Limb (tissue), 2 donors: ENCODE measurements at regions not wholly inside any gene's neighbourhood (a gene's known extent, or its start where the extent isn't known, plus 50 kb on each side); places are given as distances from the start of the nearest gene placed in this dataset.

Source experiments
- DNase-seq, 2 donors: peaks; one replicate each; pipeline ENCODE4 v3.0.0-alpha.2; 2016; ENCODE audit errors: extremely low spot score in 2 of 2

DNA sequence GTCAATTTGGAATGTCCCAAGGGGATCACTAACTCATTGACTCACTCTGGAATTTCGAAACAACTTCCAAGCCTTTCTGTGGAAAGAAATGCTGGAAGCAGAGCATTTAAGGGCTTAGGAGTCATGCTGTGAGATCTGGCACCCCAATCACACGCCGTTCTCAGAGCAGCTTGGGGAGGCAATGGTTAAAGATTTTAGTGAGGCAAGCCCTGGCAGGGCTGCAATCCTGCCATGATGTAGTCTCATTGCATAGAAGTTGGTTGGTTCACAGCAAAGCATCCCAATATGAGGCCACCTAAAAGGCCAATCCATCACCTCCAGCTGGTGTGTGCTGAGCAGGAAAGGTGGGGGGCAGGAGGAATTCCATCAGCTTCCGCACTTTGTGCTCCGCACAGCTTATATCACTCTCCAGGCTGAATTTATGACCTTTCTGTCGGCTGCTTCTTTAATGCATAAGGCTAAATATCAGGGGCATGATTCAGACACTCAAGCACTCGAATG is 1043.9 kb upstream of the POU3F3 start:
- DNase-seq, result no peak

DNA sequence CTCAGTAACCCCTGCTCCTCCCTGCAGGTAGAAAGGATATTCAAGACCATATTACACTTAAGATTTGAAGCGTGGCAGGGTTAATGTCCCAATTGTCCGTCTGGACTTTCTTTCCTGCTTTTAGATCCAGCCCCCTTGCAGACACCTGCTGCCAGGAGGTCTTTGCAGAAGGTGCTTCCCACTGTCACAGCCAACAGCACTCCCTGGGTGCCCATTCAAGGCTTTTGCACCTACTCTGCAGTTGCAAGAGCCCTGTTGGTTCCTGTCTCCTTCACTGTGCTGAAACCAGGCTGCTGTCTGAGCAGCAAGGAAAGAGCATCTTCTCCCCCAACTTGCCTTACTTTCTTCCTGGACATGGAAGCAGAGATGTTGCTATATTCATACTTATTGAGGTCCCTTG is 1043.0 kb upstream of the POU3F3 start:
- no peak for DNase-seq

DNA sequence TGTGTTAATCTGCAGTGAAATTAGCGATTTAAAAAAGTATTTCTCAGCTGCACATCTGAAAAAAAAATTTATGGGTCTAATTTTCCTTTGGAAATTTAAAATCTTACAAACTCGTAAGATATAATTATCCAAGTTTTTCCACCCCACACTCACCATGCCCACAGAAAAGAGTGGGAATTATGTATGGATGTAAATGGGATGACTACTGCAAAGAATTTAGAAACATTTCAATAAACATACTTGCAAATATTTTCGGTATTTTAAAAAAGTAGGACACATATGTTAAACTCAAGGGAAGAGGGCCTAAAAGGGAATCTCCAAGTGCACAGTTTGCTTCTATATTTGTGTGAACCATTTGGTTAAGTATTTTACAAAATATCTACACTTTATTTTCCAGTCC is 1039.9 kb upstream of the POU3F3 start:
- DNase-seq, result no peak

DNA sequence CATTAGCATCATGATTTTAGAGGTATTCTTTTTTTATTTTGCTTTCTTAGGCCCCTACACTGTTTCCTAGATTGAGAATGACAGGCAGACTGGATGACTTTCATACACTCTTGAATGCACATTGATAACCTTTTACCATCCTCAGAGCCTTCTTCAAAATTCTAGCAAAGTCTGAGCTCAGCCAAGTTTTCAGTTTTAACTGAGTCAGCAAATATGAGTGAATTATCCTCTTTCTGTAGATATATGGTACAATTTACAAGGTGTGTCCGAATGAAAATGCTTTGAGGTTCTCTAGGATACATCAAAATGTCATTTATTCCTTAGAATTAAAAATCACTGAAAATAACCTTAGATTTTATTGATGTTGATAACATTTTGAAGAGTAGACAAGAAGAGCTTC is 1038.2 kb upstream of the POU3F3 start:
- no peak for DNase-seq

DNA sequence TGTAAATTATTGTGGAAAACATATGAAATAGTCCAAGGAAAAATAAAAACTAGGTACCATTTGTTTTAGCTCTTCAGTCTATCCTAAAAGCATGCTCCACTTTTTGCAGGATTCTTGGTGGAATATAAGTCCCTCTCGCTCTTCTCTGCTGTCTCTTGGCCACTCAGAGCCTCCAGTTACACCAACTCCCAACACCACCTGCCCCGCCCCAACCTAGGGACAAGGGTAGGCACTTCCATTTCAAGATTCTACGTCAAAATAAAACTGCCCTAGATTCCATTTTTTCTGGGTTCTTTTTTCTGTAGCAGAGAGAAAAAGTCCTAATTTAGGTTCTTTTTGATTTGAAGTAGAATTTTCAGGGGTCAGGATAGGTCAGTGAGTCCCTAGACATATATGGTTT is 1036.2 kb upstream of the POU3F3 start:
- DNase-seq, result no peak

DNA sequence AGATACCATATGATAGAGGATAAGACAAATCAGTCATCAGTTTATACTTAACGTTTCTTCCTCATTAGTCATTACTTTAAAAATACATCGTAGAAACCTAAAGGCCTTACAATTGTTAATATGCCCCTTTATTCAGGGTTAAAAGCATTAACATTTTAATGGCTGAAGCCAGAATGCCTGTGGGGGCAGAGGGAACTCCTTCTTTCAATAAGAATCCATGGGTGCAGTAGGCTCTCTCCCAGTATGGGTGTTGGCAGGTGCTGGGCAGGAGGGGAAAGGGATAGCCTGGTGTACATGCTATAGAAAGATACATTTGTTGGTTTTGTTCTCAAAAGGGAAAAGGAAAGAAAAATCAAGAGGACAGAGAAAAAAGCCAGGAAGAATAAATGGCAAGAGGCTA is 1035.7 kb upstream of the POU3F3 start:
- no peak for DNase-seq

DNA sequence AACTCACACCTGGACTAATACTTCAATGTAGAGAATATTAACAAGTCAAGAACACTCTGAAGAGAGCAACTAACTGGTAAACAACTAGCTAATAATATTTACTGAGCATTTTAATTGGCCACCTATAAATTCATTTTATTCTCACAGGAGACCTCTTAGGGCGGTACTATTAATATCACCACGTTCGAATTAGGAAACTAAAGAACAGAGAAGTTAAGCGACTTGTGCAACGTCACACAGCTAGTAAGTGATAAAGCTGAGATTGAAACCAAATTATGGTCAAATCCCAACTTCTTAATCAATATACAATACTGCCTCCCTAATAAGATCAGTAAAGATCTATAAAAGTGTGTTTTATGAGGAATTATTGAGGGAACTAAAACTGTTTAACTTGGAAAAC is 1034.3 kb upstream of the POU3F3 start:
- DNase-seq, result no peak

DNA sequence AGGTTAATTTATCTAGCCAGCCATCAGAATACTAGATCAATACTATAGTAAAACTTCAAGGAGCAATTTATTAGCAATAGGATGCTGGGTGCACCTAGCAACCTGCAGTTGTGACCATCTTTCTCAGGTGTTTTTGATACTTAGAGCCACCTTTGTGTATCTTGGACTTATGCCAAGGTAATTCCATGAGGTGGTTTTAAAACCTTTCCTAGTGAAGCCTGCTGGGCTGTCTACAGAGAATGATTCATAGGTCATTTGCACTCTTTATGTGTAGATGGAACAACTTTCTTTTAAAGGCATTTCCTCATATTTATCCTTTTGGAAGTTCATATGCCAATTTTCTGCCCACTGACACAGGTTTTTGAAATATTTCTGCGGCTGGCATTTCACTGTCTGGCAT is 1030.1 kb upstream of the POU3F3 start:
- peak in 1 of 2 donors; percentile 7 for DNase-seq

DNA sequence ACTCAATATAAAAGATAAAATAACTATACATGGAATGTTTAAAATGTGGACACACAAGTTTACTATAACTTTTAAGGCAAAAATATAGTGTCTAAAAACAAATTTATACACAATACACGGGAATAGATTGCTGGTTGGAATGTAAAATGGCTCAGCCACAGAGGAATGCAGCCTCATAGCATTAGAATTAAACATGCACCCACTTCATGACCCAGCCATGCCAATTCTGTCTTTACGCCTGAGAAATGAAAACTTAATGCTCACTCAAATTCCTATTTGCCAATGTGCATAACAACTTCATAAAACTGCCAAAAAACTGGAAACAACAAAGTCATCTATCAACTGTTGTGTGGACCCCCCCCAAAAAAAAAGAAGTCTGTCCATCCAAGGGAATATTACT is 1006.6 kb upstream of the POU3F3 start:
- DNase-seq, result no peak

DNA sequence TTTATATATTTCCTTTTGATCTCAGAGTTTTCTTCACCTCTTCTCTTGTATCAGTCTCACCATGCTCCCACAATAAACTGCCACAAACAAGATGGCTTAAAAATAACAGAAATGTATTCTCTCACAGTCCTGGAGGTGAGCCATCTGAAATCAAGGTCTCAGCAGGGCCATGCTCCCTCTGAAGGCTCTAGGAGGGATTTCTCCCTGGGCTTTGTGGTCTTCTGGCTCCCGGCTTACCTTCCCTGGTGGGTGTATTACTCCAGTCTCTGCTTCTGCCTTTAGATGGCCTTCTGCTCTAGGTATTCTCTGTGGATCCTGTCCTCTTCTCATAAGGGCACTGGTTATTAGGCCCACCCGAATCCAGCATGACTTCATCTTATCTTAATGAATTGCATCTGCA is 994.7 kb upstream of the POU3F3 start:
- no peak for DNase-seq

DNA sequence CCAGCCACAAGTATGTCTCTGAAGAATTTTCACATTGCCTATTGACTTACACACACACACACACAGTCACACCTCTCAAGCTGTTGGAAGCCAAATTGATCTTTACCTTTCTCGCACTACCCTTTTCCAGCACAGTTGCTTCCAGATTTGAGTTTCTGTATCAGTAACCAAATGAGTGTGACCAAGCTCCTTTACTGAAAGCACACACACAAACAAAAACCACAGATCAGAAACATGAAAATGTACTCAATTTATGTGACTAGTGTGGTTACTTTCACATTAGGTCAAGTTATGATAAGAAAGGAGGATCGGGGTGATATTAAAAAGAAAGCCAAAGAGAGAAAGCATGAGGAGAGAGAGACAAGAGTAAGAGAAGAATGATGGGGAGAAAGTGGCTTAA is 993.9 kb upstream of the POU3F3 start:
- DNase-seq, result no peak

DNA sequence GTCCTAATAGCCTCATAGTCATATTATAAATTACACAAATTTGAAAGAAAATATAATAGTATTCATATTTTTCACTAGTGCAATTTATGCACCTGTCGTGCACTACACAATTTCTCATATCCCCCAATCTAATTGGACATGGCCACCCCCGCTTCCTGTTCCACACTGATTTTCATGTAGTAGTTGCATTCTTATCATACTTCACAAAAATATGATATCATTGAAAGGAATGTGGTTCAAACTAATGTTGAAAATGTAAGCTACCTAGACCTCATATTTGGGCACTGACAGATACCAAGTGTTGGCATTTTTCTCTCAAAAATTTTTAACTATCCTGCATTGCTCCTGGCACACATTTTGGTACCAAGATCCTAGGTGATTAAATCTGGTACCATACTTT is 985.5 kb upstream of the POU3F3 start:
- DNase-seq, result no peak

DNA sequence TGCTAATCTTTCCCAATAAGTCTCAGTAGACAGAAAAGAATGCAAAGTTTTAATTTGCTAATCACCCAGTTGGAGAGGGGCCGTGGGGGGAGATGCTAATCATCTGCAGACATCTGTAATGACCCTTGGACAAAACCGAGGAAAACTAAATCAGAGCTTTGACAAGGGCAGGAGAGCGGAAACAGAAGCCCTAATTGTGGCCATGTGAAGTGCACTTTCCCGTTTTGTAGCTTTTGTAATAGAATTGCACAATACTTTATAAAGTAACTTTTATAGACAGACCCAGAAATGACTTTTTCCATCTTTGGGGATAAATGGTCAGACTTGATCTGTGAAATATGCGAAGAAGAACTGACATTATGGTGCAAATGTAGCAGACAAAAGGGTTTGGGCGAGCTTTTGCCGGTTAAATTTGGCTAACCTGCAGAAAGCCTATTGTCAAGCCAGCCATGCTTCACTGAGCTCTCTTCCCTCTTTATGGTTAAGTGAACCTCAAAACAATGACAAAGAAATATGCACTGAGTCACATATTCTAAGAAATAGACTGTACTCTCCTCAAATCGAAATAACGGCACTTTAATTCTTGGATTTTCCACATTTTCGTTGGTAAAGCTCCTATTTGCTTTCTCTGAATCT is 980.1 kb upstream of the POU3F3 start:
- DNase-seq, result no peak

DNA sequence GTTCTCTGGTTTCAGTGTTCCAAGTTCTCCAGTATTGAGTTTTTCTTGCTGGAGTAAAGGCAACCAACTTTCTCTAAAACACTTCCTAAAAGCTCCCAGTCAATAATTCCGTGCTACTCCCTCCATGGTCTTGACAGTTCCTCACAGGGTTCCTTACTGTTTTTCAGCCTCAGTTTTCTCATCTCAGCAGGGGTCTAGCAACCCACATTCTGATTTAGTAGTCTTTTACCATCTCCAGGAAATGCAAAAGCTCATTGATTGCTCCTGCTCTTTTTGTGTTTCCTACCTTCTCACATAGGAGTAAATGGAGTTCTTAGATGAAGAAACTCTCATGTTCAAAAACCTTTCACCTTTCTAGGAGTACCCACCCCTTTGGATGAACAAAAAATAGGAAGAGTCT is 978.8 kb upstream of the POU3F3 start:
- no peak for DNase-seq

DNA sequence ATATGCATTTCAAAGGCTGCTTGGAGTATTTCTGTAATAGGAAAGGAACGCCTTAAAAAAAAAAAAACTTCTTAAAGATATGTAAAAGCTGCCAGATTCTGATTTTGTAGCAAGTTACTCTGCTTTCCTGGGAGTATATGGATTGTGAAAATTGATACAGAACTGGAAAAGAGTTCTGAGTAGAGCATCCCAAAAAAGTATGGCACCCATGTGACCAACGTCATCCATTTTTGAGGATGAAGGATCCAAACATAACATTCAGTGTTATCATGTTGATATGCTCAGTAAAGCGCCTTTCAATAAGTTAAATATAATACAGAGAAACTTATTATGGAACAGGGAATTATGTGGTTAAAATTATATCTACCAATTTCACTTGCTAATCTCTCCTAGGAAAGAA is 978.4 kb upstream of the POU3F3 start:
- no peak for DNase-seq

DNA sequence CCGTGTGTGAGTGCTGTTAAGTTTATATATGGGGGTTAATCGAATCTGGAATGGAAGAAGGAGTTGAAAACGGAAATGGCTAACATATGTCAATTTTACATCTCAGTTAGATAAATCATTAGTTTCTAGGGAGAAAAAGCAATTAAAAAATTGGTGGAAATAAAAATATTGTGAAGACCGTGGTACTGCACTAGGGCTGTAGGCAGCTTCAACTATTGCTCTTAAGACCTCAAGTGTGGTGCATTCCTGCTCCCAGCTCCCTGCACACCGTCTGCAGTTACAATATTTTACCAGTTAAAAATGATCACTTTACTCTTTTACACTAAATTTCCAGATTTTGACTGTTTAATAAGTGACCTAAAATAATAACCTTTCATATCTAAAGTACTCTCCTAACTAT is 977.3 kb upstream of the POU3F3 start:
- DNase-seq, result no peak

DNA sequence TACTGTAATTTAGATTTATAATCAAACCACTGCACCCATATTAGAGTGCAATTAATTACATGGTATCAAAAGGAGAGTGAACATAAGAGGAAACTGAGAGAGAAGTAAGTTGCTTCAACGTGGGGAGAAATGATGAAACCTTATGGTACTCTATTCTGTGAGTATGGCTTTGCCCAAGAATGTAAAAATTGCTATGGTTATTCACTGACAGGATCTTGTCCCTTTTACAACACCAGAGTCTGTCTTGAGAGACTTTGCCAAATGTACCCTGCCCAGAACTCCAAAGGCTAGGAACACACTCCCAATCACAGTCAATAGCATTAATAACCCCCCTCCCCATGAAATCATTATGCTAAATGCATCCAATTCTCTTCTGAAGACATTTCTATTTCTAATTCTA is 974.8 kb upstream of the POU3F3 start:
- DNase-seq, result no peak

DNA sequence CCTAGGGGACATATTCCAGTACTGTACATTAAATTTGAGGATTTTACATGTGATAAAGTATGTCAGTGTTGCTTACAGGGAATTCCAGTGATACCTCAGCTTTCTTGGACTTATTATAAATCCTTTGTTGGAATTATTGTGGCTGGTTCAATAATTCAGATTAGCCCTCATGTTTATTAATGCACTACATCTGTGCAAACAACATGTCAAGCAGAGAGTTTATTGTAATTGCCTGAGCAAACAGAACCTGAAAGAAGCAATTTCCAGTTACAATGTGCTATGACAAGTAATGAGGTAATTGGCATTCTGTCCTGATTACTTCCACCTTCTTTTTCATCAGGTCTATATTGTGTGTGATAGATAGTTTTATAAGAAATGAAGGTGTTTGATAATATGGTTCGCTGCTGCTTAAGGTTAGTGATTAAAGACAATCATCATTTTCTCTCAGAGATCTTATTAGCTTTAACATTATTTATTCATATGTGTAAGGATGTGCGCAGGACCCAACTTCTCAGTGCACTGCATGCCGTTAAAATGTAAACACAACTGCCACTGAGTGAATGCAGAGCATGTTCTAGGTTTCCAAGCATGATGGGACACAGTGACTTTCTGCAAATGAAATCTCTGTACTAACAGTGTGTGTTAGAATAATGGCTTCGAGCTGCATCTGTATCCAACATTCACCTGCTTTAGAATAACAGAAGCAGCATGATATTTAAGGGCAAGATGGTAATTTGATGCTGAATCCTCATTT is 973.7 kb upstream of the POU3F3 start:
- no peak for DNase-seq

DNA sequence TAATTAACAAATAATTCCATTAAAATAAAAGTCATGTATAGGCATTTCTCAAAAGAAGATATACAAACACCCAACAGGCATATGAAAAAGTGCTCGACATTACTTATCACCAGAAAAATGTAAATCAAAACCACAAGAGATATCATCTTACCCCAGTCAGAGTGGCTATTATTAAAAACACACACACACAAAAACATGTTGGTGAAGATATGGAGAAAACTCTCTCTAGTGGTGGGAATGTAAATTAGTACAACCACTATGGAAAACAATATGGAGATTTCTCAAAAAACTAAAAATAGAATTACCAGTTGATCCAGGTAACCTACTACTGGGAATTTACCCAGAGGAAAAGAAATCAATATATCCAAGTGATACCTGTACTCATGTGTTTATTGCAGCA is 966.3 kb upstream of the POU3F3 start:
- no peak for DNase-seq

DNA sequence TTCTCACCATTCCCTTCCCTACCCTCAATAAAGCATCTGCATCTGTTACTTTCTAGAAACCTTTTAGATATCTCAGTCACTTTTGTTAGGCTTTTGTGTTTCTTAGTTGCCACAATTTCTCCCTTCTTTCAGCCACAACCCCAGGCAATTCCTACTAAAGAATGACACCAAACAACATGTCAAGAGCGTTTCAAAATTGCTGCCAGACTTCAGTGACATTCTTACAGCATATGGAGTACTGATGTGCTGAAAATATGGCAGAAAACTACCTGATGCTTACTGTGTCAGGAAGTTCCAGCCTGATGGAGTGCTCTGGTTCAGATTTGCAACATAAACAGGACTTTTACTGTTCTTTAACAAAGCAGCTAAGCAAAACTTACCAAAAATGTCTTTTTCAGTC is 957.7 kb upstream of the POU3F3 start:
- no peak for DNase-seq

DNA sequence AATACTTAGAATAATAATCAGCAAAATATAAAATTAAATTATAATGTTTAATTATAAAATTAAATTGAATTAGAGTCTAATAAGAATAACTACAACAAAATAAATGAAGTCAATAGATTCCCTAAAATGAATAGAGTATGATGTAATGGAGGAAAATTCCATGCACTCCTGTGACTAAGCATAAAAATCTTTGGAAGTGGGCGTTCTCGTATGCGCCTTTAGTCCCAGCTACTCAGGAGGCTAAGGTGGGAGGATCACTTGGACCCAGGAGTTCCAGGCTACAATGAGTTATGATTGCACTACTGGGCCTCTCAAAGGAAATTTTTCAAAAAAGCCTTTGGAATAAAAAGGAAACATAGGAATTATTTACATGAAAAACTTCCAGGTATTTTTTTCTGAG is 955.4 kb upstream of the POU3F3 start:
- no peak for DNase-seq

DNA sequence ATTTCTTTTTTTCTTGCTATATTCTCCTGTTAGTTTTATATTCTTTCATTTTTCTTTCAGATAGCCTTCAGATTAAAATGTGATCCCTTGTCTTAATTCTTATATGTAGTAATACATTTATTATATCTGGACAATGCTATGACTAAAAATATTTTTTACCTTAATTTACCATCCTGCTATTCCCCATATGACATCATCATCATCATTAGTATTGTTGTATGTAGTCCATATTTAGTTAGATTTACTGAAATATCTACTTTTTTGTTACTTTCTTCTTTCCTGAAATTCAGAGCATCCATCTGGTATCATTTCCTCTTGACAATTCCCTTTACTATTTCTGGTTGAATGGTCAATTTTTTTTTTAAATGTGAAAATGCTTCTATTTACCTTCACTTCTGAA is 951.6 kb upstream of the POU3F3 start:
- DNase-seq, result no peak

DNA sequence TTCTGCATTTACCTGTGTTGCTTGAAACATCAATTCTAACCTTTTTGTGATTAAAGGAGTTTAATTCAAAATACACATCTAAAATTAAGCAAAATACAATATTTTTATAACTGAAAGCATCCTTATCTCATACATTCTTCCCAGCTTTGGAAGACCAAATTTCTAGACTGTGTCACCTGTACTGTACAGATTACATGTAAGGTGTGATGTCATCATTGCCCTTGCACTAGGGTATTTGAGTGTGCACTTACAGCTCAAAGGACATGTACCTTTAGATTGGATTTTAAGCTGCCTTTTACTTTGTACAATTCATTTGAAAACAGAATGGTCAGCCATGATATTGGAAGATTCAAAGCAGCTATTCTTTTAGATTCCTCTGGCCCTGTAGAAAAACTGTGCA is 932.8 kb upstream of the POU3F3 start:
- DNase-seq, result no peak
